Stimulated activated CD4-positive, alpha-beta T cell treated with anti-CD3 and anti-CD28 coated beads, Interleukin-15, amount 100 ng/mL, for 24 hours (primary cell): ENCODE measurements at regions not wholly inside any gene's neighbourhood (a gene's known extent, or its start where the extent isn't known, plus 50 kb on each side); places are given as distances from the start of the nearest gene placed in this dataset.

Experiments used
- DNase-seq: peaks from one replicate; pipeline ENCODE4 v3.0.0-alpha.2; 2020

- DNase-seq: no peak
Measured at GRCh38 chr5:176151281-176151680, 86.9 kb upstream of the SIMC1 start.

- DNase-seq: no peak
Measured at GRCh38 chr5:176152191-176152929, 85.9 kb upstream of the SIMC1 start.

- DNase-seq: no peak
Measured at GRCh38 chr5:176152930-176153311, 85.3 kb upstream of the SIMC1 start.

- no peak for DNase-seq
Measured at GRCh38 chr5:176153741-176154140, 84.5 kb upstream of the SIMC1 start.

GRCh38 chr5:176154821-176155220 lies 83.4 kb upstream of the SIMC1 start:
- DNase-seq: no peak

- DNase-seq: no peak
Measured at GRCh38 chr5:176155922-176156359, 82.3 kb upstream of the SIMC1 start.

GRCh38 chr5:176157656-176158055 lies 80.6 kb upstream of the SIMC1 start:
- no peak for DNase-seq

- DNase-seq: no peak
Measured at GRCh38 chr5:176161431-176161830, 76.8 kb upstream of the SIMC1 start.

- no peak for DNase-seq
Measured at GRCh38 chr5:176162198-176162597, 76.0 kb upstream of the SIMC1 start.

- DNase-seq: no peak
Measured at GRCh38 chr5:176162888-176163287, 75.3 kb upstream of the SIMC1 start.

- DNase-seq: no peak
Measured at GRCh38 chr5:176166427-176166826, 71.8 kb upstream of the SIMC1 start.

GRCh38 chr5:176167800-176168199 lies 70.4 kb upstream of the SIMC1 start:
- no peak for DNase-seq

GRCh38 chr5:176169393-176170063 lies 68.7 kb upstream of the SIMC1 start:
- no peak for DNase-seq

GRCh38 chr5:176170084-176170483 lies 68.1 kb upstream of the SIMC1 start:
- no peak for DNase-seq

- no peak for DNase-seq
Measured at GRCh38 chr5:176171171-176171760, 67.0 kb upstream of the SIMC1 start.

- DNase-seq: no peak
Measured at GRCh38 chr5:176172246-176172645, 66.0 kb upstream of the SIMC1 start.

- DNase-seq: no peak
Measured at GRCh38 chr5:176173647-176174046, 64.6 kb upstream of the SIMC1 start.

- no peak for DNase-seq
Measured at GRCh38 chr5:176174345-176175025, 63.7 kb upstream of the SIMC1 start.

- no peak for DNase-seq
Measured at GRCh38 chr5:176175101-176175852, 62.9 kb upstream of the SIMC1 start.

GRCh38 chr5:176176231-176176630 lies 62.0 kb upstream of the SIMC1 start:
- no peak for DNase-seq

GRCh38 chr5:176178789-176179188 lies 59.4 kb upstream of the SIMC1 start:
- no peak for DNase-seq

GRCh38 chr5:176180339-176180738 lies 57.9 kb upstream of the SIMC1 start:
- no peak for DNase-seq

GRCh38 chr5:176180781-176181180 lies 57.4 kb upstream of the SIMC1 start:
- no peak for DNase-seq
